ENCODE measurements at regions not wholly inside any gene's neighbourhood (a gene's known extent, or its start where the extent isn't known, plus 50 kb on each side); places are given as distances from the start of the nearest gene placed in this dataset.

DNA sequence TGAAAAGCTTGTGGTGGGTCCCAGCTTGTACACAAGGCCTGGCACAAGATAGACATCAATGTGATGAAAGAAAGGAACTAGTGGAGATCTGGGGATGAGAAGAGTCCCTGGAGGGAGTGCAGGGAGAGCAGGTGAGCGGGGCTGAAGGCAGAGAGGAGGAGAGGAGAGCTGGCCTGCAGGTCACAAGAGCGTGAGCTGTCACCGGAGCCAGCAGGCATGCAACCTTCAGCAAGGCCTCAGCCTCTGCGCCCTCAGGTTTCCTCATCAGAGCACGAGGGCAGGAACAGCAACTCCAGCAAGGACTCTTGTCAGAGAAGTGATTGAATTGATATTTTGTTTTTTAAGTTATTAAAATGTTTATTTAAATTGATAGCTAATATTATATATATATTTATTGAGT, 188.6 kb downstream of the CXCL12 start:
- no peak for DNase-seq

DNA sequence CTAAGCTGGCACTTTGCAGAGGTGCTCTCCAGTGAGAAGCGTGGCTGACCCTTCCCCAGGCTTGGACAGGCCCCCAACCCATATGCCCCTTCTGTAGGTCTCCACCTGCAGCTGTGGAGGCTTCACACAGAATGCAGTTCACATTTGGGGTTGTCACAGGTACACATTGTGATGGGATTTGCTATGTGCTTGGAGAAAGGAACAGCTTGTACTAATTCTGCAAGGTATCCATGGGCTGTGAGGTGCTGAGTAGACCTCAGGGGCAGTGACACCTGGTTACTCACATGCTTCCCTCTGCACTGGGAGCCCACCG, 188.9 kb downstream of the CXCL12 start:
- DNase-seq: no peak

DNA sequence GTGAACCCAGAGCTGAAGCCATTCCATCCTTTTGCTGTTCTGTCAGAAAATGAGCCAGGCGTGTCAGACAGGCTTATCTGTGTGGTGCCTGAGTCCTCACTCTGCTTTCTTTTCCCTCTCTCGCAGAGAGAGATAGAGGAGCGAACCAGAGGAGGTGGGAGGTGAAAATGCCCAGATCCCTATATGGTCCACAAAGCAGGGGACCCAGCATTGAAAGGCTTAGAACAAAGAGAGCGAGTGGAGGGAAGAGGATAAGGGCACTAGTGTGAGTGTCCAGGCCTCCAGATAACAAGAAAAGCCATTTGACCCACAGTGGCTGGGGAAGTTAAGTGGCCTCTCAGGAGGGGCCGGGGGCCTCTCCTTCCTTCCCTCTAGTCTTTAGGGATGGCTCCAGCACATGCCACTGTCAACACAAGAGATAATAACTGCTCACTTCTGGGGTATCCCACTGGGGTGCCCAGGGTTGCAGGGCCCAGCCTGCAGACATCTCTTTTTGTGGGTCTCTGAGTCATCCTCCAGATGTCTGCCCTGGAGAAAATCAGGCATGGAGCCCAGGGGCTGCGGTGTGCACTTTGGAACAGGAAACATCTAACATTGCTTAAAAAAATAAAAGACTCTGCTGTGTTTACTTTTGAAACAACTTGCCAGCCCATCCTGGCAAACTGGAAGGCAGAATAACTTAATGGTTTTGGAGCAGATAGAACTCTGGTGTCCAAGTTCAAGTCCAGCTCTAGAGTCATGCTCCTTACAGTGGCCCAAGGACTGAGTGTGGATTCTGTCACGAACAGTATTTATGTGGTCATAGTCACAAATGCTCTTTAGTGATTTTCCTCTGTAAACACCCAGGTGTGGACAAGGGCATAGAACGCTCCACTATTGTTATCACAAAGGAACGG, 189.5 kb downstream of the CXCL12 start:
- no peak for DNase-seq

DNA sequence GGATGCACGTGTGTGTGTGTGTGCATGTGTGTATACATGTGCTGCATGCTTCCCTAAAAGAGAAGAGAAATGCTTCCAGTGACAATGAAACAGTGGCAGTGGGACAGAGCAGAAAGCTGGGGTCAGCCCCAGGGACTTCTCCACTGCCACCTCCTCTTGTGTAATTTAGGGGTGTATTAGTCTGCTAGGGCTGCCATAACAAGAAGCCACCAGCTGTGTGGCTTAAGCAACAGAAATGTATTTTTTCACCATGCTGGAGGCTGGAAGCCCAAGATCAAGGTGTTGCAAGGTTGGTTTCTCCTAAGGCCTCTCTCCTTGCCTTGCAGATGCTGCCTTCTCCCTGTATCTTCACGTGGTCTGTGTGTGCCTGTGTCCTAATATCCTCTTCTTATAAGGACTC, 190.5 kb downstream of the CXCL12 start:
- DNase-seq: no peak

DNA sequence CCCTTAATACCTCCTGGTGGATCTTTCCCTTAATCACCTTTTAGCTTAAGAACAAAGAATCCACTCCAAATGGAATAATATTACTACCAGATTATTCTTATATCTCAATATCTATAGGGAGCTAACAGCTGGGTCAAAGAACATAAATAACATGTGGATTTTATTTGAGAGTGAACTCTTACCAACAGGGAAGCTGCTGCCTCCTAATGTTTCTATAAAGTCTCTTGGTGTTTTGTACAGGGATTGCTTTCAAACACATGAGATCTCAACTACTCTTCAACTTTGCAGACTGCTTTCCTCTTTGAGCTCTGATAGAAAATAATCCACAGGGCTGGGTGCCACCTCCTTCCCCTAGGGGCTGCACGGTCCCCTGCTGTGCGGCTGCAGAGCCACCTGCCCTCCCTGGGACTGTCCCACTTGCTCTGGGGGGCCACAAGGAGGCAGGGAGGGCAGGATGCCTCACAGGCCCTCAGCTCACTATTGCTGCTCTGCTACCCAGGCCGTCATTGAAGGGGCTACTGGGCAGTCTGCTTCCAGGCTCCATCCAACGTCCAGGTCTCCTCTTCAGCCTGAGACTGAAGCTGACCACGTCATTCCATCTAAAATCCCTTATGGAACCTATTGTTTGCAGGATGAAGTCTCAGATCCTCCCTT, 191.2 kb downstream of the CXCL12 start:
- no peak for DNase-seq

DNA sequence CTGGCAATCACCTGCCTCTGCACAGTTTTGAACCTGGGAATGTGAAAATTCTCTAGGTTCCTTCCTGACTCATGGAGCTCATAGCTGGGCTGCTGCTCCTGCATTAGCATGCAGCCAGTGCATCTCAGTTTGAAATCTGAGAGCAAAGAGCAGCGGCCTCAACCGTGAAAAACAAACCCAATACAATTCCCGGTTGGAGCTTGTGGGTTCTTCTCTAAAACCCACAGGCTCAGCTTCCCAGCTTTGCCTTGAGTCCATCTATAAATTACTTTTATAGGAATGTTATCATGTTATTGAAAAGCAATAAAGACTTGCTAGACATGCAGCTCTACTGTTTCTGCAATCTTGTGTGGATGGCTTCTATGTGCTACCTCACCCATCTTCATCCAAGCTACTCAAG, 191.7 kb downstream of the CXCL12 start:
- no peak for DNase-seq

DNA sequence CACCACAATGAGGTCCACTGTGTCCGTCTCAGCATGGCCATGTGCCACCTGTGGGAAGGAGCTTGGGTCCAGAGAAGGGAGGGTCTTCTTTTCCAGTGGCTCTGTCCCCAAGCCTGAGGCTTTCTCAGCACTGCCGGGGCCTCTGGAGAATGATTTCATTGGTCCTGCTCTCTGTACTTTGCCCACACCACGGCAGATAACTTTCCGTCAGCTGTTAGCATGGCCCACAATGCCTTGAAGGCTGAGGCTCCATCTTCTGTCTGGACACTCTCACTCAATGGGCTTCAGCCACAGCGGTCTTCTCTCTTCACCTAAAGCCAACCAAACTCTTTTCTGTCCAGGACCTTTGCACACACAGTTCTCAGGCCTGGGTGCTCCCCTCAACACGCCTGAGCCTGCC, 192.5 kb downstream of the CXCL12 start:
- no peak for DNase-seq

DNA sequence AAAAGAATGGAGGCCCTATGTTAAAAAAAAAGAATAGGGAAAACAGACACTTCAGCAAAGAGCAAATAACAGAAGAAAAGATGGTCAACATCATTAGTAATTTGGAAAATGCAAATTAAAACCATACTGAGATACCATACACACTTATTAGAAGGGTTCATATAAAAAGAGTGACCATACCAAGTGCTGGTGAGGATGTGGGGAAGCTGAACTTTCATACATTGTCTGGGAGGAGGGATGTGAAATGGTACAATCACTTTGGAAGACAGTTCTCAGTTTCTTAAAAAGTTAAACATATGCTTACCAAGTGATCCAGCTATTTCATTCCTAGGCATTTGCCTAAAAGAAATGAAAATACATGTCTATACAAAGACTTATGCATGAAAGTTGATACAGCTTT, 194.4 kb downstream of the CXCL12 start:
- no peak for DNase-seq

DNA sequence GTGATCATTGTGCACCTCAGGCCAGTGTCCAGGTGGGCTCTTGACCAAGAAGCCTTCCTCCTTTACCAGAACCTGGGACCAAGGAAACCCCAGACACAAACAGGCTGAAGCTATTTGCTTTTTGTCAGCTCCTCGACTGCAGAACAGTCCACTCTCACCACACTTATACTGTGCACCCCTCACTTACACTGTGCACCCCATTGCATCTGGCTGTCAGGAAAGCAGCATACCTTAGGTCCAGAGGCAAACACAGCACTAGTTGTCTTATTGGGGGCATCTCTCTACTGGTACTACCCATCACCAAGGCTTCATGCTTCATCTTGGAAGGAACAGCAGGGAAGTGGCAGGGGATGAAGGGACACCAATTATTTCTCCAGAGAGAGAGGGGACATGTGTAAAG, 198.1 kb downstream of the CXCL12 start:
- no peak for DNase-seq

DNA sequence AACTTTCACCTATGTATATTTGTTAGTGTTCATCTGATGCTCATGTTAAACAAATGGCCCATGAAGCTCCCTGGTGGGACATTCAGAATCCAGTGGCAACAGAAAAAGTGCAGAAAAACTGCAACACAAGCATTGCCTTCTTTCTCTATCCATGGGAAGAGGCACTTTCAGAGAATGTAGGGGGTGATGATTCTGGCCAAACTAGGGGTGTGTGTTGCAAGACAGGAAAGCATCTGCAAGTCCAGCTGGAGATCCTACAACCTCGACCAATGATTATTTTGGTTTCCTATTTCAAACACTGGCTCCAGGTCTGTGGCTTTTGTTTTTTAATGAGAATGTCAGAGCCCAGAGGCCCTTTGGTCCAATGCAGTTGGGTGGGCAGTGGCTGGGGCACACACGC, 198.7 kb downstream of the CXCL12 start:
- DNase-seq: no peak

DNA sequence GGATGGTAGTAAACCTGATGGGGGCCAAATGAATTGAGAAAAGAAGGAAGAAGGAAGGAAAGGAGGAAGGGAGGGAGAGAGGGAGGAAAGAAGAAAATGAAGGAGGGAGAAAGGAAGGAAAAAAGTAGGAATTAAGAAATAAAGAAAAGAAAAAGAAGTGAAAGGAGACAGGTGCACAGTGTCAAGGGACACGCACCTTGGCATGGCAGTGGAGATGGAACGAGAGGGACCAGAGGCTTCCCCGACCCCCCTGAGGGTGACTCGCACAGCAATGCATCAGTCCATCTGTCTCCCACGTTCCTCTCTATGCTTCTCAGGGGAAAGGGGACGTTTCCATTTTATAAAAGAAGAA, 199.6 kb downstream of the CXCL12 start:
- no peak for DNase-seq

DNA sequence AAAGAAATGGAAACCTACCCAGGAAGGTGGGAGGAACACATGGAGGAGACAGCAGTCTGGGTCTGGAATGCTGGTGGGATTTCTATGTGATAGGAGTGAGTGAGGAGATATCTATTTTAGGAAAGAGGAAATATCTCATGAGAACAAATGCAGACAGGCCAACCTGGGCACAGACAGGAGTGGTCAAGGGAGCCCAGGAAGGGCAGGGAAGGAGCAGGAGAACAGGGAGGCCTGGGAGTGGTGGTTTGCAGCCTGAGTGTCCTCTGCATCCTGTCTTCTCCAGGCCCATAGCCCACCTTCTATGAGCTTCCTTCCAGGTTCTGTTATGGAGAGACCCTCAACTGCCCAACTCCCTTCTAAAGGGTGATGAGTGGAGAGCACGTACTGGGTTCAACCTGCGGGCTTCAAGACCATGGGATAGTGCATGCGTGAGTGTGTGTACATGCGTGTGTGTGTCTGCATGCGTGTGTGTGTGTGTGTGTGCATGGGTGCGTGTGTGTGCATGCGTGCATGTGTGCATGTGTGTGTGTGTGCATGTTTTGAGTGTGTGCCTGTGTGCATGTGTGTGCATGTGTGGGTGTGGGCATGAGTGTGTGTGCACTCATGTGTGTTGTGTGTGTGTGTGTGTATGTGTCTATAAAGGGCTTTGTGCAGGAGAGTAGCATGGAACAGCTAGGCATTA, 200.1 kb downstream of the CXCL12 start:
- DNase-seq: no peak

DNA sequence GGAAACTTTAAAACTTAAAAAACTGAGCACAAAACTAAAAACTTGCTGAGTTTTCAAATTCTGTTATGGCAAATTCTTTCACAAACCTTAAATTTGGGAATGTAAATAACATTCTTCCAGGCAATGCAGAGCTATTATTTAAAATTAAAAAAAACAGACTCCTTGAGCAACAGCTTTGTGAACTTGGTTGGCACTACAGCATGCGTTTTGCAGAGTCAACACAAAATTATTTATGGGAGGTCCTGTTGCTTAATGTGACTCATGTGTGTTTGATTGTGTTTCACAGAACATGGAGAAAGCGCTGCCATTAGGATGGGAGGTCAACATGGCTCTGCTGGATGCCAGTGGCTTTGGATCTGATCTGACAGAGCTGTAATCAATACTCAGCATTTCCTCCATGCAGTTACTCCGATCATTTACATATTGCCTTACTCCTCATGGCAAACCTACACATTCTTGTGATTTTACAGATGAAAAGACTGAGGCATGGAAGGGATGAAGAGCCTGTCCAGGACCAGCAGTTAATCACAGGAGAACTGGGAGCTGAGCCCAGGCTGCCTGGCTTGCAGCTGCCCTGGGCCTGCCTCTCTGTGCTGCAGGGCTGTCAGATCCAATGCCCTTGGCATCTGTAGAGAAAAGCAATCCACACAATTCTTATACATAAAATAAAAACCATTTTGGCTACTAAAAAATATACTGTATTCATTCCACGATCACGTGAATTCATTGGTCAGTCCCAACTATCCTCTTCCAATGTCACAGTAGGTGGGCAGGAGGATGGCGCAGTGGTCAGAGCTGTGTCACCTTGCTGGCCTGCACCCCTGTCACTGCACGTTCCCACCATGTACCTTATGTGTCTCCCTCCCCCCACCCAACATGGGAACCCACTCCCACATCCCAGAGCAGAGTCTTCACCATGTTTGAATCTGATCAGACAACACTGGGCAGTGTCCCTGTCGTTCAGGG, 200.9 kb downstream of the CXCL12 start:
- DNase-seq: no peak

DNA sequence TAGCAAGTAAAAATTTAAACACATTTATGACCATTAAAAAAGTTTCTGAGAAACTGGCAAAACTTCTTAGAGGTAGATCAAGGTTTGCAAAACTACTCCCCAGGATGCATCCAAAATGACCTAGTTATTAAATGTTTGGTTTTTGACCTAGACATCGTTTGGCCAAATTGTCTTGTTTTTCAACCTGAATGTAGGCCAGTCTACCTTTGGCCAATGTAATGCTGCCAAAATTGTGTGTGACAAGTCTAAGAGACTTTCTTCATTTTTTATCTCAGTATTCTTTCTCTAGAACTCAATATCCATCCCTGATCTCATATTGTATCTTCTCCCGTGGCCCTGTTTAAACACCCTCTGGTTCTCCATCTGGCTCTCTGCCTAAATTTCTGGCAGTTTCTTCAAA, 202.0 kb downstream of the CXCL12 start:
- DNase-seq: no peak

DNA sequence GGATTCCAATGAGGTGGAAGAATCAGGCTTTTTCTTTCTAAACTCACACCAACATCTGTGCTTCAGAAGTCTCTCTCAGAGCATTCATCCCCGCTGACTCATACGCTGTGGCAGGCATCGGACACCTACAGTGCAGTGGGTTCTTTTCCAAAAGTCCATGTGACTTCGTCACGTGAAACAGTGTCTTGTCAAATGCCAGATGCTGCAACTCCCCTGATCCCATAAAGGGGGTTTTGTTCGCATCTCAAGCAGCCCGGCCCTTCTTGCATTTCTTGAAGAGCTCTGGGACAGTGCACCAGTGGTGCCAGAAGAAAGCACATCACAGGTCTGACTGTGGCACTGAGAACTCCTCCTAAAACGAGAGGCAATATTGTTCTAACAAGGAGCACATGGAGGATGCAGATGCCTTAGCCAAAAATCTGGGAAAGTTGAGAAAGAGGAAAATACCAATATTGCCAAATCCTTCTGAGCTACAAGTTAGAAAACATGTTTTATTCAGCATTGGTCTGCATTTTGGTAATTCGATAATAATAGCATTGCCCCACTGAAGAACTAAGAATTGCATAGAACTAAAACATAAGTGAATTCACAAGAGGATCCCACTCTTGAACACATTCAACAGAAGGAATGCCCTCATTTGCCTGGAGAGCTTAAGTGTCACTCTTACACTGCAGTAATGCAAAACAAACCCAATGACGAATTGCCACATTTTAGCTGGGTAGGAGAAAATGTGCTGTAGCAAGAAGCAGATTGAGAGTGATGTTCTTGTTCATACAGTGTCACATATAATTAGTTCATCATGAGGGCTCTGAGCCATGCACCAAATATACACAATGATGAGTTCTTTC, 204.4 kb downstream of the CXCL12 start:
- DNase-seq: no peak

DNA sequence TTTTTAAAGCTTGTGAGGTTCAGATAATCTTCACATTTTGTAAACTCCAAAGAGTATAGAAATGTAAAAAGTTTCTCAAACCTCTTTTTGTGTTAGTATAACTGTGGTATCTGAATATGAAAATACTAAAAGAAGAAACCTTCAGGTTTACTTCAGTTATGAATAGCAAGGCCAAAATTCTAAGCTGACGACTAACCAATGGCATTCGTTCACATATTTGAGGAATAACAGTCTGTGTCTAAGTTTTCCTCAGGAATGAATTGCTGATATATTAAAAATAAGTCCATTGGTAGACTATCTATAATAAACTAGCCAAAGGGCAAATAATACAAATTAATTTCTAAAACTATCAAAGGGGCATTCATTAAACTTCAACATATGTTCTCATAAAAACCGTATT, 206.0 kb downstream of the CXCL12 start:
- DNase-seq: no peak

DNA sequence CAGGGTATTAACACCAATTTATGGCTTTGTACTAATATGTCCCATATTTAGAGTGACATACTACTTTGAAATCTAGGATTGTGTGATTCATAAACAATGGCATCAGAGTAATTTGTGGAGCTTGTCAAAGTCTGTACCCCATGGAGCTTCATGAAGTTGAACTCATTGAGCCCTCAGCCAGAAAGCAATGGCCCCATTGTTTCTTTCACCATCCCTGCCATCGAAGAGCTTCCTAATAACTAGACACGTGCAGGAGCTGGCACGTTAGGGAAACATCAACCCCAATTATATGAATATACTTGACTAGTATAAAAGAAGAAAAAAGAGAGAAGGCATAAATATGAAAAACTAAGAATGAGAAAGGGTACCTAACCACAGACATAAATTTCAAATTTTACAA, 206.6 kb downstream of the CXCL12 start:
- no peak for DNase-seq

DNA sequence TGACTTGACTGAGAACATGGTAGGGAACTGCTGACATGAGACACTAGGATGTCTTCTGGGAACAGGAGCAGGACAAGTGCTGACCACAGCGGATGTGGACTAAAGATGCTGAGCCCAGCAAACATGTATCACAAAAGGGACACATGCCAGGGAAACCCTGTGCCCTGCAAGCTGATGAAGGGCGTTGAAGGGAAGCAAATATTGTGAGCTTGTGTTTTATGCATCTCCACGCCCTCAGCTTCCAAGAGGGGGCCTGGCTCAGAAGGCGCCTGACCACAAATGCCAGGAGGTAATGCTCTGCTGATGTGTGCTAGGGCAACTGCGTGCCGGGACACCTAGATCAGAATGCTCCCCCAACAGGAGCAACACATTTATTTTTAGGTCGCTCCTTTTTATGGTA, 207.3 kb downstream of the CXCL12 start:
- no peak for DNase-seq

DNA sequence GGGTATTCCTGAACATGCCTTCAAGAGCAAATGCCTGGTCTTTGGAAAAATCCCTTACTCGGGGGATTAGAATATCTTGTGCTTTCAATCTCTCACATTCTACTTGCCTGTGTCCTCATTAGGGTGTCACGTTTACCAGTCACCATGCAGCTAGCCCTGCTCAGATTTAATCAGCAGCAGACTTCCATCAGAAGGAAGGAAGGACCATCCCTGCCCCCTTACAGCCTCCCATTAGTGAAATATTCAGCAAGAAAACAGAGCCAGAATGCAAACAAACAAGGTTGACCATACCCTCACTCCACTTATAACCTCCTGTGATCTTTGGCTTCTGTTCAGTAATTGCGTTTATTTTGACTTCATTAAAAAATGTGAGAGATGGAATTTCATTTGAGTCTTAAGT, 208.6 kb downstream of the CXCL12 start:
- DNase-seq: no peak

DNA sequence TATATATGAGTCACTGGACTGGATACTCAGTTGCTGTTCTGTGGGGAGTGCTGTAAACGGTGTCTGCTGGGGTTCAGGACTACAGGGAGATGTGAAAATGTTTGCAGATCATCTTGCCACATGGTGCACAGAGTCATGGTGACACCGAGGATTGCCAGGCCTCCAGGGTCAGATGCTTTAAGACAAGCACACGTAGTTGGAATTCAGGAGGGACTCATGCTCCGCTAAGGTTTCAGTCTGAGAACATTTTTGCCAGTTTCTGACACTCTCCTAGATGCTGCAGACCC, 211.3 kb downstream of the CXCL12 start:
- DNase-seq: no peak

DNA sequence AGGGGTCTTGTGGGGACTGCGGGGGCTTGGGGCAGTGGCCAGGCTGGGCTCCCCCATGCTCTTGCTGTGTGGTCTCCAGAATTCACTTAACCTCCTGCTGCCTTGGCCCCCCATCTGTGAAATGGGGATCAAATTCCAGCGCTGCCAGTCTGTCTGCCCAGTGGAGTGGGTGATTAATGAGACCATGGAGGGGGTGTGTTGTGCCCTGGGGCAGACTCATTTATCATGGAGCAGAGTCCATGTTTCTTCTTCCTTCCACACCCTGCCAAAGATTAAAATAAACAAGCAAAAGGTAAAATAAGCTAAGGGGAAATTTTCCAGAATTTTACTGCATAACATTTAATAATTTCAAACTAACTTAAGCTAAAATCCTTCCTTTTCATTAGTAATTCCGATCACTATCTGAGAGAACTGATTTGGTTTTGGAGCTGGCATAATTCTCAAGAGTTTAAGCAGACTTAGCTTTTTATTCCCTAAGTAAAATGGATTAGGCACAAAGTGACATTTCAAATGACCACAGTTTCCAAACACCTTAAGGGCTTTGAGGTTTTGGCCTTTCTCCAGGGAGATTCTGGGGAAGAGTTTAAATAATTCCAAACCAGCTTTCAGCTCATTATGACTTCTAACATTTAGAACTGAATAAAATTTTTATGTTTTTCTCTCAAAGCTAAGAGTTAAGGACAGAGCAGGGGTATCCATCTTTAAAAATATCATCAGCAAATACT, 211.9 kb downstream of the CXCL12 start:
- DNase-seq: no peak
